Hepatocyte (in vitro differentiated cells): ENCODE measurements at regions not wholly inside any gene's neighbourhood (a gene's known extent, or its start where the extent isn't known, plus 50 kb on each side); places are given as distances from the start of the nearest gene placed in this dataset.
"Not testable (repeated sequence)": the region's sequence is repeated elsewhere in the genome, so short reads cannot be mapped to it uniquely, and the experiment has no call there.

Source experiments
- DNase-seq: peaks from one replicate; pipeline ENCODE4 v3.0.0-alpha.2; 2016; ENCODE audit warnings: low spot score
- H2AFZ ChIP-seq: fragments of 200-600 bp; sonication (generic); 2 replicates; pipeline ENCODE4 v1.6.0; 2016; ENCODE audit warnings: antibody characterized with exemption, mild to moderate bottlenecking
- H3K27ac ChIP-seq: fragments of 200-600 bp; sonication (generic); 2 replicates; pipeline ENCODE4 v1.5.1; 2016; ENCODE audit warnings: mild to moderate bottlenecking
- H3K27me3 ChIP-seq: fragments of 200-600 bp; sonication (generic); 2 replicates; pipeline ENCODE4 v1.6.1; 2016
- H3K36me3 ChIP-seq: fragments of 200-600 bp; sonication (generic); replicated peaks from 2 replicates; pipeline ENCODE4 v1.5.1; 2016; ENCODE audit warnings: low read depth; ENCODE audit not compliant: insufficient read depth
- H3K4me1 ChIP-seq: fragments of 200-600 bp; sonication (generic); 2 replicates; pipeline ENCODE4 v1.5.1; 2016; ENCODE audit warnings: mild to moderate bottlenecking, moderate library complexity; ENCODE audit not compliant: insufficient read depth
- H3K4me2 ChIP-seq: fragments of 200-600 bp; sonication (generic); 2 replicates; pipeline ENCODE4 v1.6.0; 2016
- H3K4me3 ChIP-seq: fragments of 200-600 bp; sonication (generic); 2 replicates; pipeline ENCODE4 v1.5.1; 2016; ENCODE audit warnings: mild to moderate bottlenecking
- H3K79me2 ChIP-seq: fragments of 200-600 bp; sonication (generic); 2 replicates; pipeline ENCODE4 v1.6.0; 2017; ENCODE audit warnings: mild to moderate bottlenecking
- H3K9me2 ChIP-seq: fragments of 200-600 bp; sonication (generic); replicated peaks from 2 replicates; pipeline ENCODE4 v1.6.0; 2017; ENCODE audit warnings: mild to moderate bottlenecking; ENCODE audit not compliant: insufficient read depth
- H3K9me3 ChIP-seq: fragments of 200-600 bp; sonication (generic); 2 replicates; pipeline ENCODE4 v1.5.1; 2016; ENCODE audit warnings: low read depth, mild to moderate bottlenecking
- H4K20me1 ChIP-seq: fragments of 200-600 bp; sonication (generic); 2 replicates; pipeline ENCODE4 v1.6.0; 2016; ENCODE audit warnings: mild to moderate bottlenecking; ENCODE audit not compliant: insufficient read depth, poor library complexity, severe bottlenecking
- EZH2 ChIP-seq: fragments of 200-600 bp; sonication (generic); IDR thresholded peaks from 2 replicates; pipeline ENCODE4 v1.6.1; 2016; ENCODE audit warnings: antibody characterized with exemption, mild to moderate bottlenecking, borderline replicate concordance
- EZH2phosphoT487 ChIP-seq: fragments of 200-600 bp; sonication (generic); IDR thresholded peaks from one replicate; pipeline ENCODE4 v1.6.1; 2018; ENCODE audit warnings: antibody characterized with exemption, mild to moderate bottlenecking, low read depth, moderate library complexity; ENCODE audit not compliant: unreplicated experiment, severe bottlenecking
- WGBS: methylation state at CpG from one replicate; pipeline ENCODE4 v1.1.6; 2016; ENCODE audit warnings: low lambda C conversion rate; ENCODE audit errors: missing lambda C conversion rate; 5-methylcytosine and 5-hydroxymethylcytosine counted together
- TF ChIP-seq, protein P1 (sequence below): fragments of 200-600 bp; sonication (generic); IDR thresholded peaks from 2 replicates; pipeline ENCODE4 v1.5.1; 2016; ENCODE audit warnings: antibody characterized with exemption, mild to moderate bottlenecking; ENCODE audit not compliant: poor library complexity

DNA sequence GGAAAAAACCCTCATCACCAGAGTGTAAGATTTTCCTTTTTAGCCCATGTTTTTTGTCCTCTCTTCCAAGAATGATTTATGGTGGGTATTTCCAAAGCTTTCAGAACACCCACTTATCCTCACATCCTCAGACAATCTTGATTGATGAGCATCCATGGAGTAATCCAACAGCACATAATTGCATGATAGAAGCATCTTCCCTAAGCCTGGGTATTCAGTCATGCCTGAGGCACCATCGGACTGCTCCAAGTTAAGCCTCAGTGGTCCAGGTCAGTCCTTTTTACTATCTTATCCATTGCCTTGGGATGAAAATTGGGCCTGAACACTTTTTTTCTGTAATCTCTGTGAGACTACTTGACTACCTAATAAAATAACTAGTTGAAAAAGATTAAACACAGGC, 676.0 kb upstream of the SEMA6D start:
- Histone ChIP-seq H2AFZ (no peak overlapping the region), H3K4me1 (no peaks in the 10 kb centered on the region), H3K9me2 (peaks cover 3% of the 10 kb centered on the region), H3K4me2 (no peak overlapping the region), H3K36me3 (no peaks in the 10 kb centered on the region), H3K27me3 (no peaks in the 10 kb centered on the region), H4K20me1 (no peaks in the 10 kb centered on the region), H3K4me3 (no peak overlapping the region), H3K27ac (no peak overlapping the region), H3K79me2 (no peaks in the 10 kb centered on the region), H3K9me3 (no peaks in the 10 kb centered on the region)
- TF ChIP-seq, protein P1, sequence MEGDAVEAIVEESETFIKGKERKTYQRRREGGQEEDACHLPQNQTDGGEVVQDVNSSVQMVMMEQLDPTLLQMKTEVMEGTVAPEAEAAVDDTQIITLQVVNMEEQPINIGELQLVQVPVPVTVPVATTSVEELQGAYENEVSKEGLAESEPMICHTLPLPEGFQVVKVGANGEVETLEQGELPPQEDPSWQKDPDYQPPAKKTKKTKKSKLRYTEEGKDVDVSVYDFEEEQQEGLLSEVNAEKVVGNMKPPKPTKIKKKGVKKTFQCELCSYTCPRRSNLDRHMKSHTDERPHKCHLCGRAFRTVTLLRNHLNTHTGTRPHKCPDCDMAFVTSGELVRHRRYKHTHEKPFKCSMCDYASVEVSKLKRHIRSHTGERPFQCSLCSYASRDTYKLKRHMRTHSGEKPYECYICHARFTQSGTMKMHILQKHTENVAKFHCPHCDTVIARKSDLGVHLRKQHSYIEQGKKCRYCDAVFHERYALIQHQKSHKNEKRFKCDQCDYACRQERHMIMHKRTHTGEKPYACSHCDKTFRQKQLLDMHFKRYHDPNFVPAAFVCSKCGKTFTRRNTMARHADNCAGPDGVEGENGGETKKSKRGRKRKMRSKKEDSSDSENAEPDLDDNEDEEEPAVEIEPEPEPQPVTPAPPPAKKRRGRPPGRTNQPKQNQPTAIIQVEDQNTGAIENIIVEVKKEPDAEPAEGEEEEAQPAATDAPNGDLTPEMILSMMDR = no peak
- TF ChIP-seq EZH2 = no peak
- no peak for TF ChIP-seq EZH2phosphoT487
- 50% methylated on average over 1 of the region's 1 CpG for WGBS
- no peak for DNase-seq

DNA sequence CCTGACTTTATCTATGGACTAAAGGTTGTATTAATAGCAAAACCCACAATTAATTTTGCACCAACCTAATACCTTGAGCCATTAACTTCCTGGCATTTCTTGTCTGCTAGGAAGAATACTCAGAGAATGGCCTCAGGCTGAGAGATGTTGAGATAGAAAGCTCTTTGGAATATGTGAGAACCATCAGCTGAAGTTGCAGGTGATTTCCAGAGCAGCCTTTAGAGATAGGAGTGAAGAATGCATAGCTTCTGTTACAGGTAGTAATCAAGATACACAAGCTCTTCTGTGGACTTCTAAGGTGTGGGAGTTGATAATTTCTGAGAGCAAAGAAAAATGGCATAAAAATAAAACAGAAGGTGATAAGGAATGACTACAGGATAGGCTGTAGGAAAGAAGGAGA, 669.3 kb upstream of the SEMA6D start:
- H3K9me3 ChIP-seq, H3K36me3 ChIP-seq, H2AFZ ChIP-seq, H3K27me3 ChIP-seq, H3K9me2 ChIP-seq, DNase-seq, H3K4me1 ChIP-seq, H3K27ac ChIP-seq, H3K4me2 ChIP-seq, H4K20me1 ChIP-seq, H3K4me3 ChIP-seq, H3K79me2 ChIP-seq: not testable (repeated sequence)

DNA sequence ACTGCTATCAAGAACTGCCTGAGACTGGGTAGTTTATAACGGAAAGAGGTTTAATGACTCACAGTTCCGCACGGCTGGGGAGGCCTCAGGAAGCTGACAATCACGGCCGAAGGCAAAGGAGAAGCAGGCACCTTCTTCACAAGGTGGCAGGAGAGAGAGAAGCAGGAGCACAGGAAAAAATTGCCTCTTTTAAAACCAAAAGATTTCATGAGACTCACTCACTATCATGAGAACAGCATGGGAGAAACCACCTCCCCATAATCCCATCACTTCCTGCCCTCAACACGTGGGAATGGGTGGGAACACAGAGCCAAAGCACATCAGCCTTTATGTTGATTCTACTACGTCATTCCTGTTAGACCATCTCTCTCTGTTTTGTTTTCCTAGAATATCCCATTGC, 650.9 kb upstream of the SEMA6D start:
- H3K36me3 ChIP-seq = no peaks in the 10 kb centered on the region
- TF ChIP-seq EZH2phosphoT487 (no peak), EZH2 (no peak)
- TF ChIP-seq, protein P1 = no peak
- H3K9me2 ChIP-seq = no peaks in the 10 kb centered on the region

DNA sequence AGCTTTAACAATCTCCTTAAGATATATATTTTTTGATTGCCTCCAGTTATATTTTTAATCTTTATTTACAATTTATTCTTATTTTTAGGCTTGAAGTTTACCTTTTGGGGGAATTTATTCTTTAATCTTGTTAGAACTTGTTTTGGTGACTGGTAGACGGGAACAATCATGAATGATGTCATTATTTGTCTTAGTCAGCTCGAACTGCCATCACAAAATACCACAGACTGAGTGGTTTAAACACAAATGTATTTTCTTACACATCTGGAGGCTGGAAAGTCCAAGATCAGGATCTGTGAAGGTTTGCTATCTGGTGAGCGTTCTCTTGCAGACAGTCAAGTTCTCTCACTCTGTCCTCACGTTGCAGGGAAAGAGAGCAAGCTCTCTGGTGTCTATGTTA, 639.5 kb upstream of the SEMA6D start:
- DNase-seq, H3K9me3 ChIP-seq, H3K27me3 ChIP-seq, H3K4me1 ChIP-seq, H3K9me2 ChIP-seq, H4K20me1 ChIP-seq, H3K27ac ChIP-seq, H3K4me3 ChIP-seq, H3K36me3 ChIP-seq, H3K4me2 ChIP-seq, H3K79me2 ChIP-seq, H2AFZ ChIP-seq: not testable (repeated sequence)
- 42% methylated on average over 4 of the region's 4 CpGs for WGBS

More for the DNA sequence above, 650.9 kb upstream of the SEMA6D start:
- no peak overlapping the region for H3K4me2 ChIP-seq
- H3K4me3 ChIP-seq = no peak overlapping the region
- H3K27me3 ChIP-seq = no peaks in the 10 kb centered on the region
- H3K4me1 ChIP-seq = no peaks in the 10 kb centered on the region
- no peak overlapping the region for H2AFZ ChIP-seq
- DNase-seq = no peak
- no peak overlapping the region for H3K27ac ChIP-seq
- no peaks in the 10 kb centered on the region for H3K79me2 ChIP-seq
- H3K9me3 ChIP-seq = no peaks in the 10 kb centered on the region
- 71% methylated on average over 7 of the region's 7 CpGs for WGBS
- H4K20me1 ChIP-seq = no peaks in the 10 kb centered on the region

DNA sequence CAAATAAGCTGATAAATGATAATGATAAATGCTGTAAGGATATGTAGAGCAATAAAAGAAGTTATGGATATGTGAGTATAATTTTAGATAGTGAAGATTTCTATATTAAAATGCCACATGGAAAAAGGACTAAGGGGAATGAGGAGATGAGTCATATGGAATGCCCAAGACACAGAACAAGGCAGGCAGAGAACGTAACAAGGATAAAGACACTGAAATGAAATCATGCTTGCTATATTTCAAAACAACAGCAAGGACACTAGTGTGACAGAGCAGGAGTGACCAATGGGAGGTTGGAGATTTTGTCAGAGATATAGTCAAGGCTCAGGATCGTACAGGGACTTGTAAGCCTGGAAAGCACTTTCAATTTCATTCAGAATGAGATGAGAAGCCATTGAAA, 621.5 kb upstream of the SEMA6D start:
- H3K27me3 ChIP-seq = no peaks in the 10 kb centered on the region
- H3K9me2 ChIP-seq = no peaks in the 10 kb centered on the region
- H3K4me2 ChIP-seq = peak overlapping the region; percentile 53
- no peaks in the 10 kb centered on the region for H4K20me1 ChIP-seq
- H3K4me3 ChIP-seq = no peak overlapping the region
- H3K4me1 ChIP-seq = no peaks in the 10 kb centered on the region
- H3K27ac ChIP-seq = no peak overlapping the region
- no peaks in the 10 kb centered on the region for H3K36me3 ChIP-seq
- H2AFZ ChIP-seq = no peak overlapping the region
- WGBS = 44% methylated on average over 2 of the region's 2 CpGs
- DNase-seq = no peak
- no peaks in the 10 kb centered on the region for H3K79me2 ChIP-seq
- TF ChIP-seq, protein P1 = no peak
- TF ChIP-seq EZH2phosphoT487 (no peak), EZH2 (no peak)
- H3K9me3 ChIP-seq = no peaks in the 10 kb centered on the region

DNA sequence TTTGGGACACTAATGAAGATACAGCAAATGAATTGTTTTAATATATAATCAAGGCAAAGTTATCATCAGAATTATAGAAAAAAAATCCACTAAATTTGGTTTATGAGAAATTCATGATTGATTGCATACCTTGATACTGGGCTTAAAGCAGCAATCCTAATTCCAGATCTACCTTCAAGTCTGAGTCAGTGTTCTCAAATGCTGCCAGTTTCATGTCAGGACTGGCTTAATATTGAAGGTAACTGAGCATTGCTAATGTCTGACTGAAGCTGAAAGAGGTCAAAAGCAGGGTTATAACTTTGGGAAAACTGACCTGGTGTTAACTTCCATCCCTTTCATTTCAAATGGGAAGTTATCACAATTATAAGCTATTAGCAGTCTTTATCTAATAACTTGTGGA, 618.8 kb upstream of the SEMA6D start:
- not testable (repeated sequence) for H2AFZ ChIP-seq, H4K20me1 ChIP-seq, H3K9me3 ChIP-seq, H3K4me3 ChIP-seq, H3K4me2 ChIP-seq, H3K9me2 ChIP-seq, H3K4me1 ChIP-seq, H3K27me3 ChIP-seq, DNase-seq, H3K27ac ChIP-seq, H3K79me2 ChIP-seq, H3K36me3 ChIP-seq
